GM21619 (cell line): ENCODE measurements at regions not wholly inside any gene's neighbourhood (a gene's known extent, or its start where the extent isn't known, plus 50 kb on each side); places are given as distances from the start of the nearest gene placed in this dataset.
"Not testable (repeated sequence)": the region's sequence is repeated elsewhere in the genome, so short reads cannot be mapped to it uniquely, and the experiment has no call there.

Experiments
- ATAC-seq: cut with Tn5 transposase; IDR thresholded peaks from one replicate; pipeline ENCODE4 v1.9.1; 2021; ENCODE audit not compliant: unreplicated experiment

DNA sequence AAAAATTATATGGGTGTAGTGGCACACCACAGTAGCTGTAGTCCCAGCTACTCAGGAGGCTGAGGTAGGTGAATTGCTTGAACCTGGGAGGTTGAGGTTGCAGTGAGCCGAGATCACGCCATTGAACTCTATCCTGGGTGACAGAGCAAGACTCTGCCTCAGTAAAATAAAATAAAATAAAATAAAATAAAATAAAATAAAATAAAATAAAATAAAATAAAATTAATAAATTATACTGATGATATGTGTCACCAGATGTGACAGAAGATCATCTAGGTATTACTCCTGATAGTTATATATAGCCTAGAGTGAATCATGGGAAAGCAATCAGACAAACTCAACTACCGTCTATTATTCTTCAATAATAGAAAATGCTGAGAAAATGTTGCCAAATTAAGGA, 972.5 kb downstream of the MRPL39 start:
- no peak for ATAC-seq

DNA sequence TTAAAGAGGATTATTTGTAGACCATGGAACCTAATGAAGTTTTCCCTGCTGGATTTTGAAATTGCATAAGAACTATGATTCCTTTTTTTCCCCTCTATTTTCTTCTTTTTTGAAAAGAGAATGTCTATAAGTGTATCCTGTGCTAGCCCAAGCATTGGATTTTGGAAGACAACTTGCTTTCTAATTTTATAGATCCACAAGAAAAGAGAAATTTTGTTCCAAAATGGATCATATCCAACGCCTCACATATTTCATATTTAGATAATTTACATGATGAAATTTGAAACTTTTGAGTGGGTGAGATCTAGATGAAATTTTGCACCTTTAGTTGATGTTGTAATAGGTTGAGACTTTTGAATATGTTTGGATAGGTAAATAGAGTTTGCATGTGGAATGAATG, 978.7 kb downstream of the MRPL39 start:
- ATAC-seq = no peak

DNA sequence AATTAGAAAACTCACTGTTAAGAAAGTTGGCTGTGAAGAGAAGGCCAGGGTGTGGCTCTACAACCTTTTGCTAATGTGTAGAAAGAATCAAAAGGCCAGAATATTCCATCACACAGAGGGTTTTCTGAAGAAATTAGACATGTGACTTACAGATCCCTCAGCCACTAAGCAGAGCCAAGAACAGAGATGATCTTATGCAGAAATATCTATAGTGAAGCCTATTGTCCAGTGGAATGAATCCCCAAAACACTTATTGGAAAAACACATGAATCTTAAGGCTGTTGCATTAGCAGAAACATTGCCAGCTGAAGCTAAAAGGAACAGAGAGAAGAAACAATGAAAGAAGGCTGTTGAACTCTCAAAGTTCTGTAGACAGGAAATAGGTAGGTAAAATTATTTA, 979.2 kb downstream of the MRPL39 start:
- no peak for ATAC-seq

DNA sequence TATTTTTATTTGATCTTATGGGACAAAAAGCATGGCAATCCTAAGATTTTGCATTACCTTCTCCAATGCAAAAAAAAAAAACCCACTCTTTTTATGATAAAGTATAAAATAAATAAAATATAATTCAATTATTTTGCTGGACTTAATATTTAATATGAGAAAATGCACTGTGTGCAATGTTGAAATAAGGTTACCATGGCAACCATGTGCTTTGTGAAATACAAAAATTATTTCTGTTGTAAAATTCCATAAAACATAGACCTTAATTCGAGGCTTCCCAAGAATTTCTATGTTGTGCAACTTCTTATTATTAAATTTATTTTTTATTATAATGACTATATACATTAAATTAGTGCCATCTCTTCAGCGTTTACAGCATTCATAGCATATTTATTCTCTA, 989.5 kb downstream of the MRPL39 start:
- ATAC-seq = no peak

DNA sequence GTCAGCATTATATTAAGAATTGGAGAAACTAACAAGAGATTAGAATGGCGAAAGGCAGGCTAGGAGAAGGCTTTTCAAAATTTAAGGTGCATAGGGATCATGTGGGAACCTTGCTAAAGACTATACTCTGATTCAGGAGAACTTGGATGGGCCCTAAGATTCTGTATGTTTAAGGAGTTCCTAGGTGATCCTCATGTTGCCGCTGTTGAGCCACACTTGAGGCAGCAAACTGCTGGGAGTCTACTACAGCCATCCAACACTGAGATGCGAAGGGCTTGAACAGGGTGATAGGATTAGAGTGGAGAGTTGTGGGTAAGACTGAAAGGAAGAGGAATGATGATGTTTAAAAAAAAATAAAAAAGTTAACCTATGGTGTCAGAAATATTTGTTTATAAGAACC, 1013.2 kb downstream of the MRPL39 start:
- no peak for ATAC-seq

DNA sequence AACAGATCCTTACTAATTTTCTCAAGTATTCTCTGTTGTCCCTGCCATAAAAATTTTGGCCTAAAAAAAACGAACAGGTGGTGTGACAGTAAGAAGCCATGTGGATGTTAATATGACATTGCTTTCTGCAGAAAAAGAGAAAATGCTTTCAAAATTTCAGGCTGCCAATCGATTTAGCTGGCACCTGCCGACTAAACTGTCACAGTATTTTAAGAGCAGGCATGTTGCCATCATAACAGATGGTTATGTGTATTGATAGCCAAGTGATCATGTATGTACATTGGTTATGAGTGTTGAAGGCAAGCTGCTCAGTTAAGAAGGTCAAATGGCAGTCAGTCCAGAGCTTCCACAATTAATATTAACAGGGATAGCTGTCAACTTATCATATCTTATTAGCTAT, 1017.0 kb downstream of the MRPL39 start:
- no peak for ATAC-seq

DNA sequence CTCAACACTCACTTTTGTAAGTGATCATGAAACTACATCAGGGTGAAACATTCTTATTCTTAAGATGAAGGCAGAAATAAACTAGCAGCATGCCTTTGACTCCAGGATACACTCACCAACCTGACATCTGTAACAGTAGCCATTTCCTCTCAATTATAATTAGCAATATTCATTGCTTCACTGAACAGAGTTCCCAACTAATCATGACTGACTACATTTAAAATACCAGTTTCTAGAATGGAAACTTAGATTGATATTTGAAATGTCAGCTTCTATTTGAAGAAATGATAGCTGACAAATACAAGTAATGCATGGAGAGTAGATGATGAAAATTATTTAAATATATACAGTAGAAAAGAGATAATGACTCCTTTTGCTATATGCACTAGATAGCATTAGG, 1023.8 kb downstream of the MRPL39 start:
- no peak for ATAC-seq

DNA sequence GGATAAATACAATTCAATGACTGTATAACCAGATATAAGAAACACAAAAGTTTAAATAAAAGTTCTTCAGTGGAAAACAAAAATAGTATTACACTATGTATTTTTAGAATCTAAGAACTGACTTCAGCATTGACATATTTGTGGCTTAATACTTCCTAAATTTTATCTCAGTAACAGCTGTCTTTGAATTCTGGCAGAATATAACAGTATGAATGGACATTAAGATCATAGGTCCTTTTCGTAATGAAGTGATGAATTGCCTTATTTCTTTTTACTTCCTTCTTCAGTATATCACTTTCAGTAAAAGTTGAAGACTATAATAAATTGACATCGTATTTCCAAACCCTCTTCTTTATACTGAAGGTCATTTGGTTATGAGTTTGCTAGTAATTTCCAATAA, 1030.0 kb downstream of the MRPL39 start:
- no peak for ATAC-seq

DNA sequence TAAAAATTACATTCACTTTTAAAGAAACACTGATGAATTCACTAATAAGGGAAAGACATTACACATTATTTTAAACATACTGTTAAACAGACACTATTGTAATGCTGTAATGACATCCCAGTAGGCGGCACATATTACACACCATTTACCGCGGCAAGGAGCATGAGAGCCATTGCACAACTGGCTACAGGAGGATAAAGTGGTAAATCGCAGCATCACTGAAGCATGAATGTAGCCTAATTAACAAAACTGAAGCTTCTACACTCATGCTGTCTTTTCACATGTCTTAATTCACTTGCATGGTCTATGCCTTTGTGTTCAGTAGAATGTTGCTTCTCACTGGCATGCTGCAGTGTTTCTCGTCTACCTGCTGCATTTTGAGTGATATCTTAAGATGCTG, 1046.0 kb downstream of the MRPL39 start:
- ATAC-seq = no peak

DNA sequence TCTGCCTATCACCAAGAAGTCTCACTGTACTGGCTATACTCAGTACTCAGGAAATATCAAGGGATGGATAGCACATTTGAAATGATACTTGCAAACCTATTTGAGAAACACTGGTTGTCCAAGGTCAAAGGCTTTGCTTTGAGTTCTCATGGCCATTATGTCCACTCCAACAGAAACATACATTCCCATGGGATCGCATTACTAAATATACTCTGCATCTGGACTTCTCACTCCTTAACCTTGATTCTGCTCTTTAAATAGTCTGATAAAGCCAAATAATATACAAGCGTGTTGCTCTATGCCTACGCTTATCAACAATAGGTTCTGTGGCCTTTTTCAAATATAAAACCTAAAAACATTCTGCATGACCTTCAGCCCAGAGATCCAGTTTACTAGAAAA, 1054.8 kb downstream of the MRPL39 start:
- ATAC-seq = no peak

DNA sequence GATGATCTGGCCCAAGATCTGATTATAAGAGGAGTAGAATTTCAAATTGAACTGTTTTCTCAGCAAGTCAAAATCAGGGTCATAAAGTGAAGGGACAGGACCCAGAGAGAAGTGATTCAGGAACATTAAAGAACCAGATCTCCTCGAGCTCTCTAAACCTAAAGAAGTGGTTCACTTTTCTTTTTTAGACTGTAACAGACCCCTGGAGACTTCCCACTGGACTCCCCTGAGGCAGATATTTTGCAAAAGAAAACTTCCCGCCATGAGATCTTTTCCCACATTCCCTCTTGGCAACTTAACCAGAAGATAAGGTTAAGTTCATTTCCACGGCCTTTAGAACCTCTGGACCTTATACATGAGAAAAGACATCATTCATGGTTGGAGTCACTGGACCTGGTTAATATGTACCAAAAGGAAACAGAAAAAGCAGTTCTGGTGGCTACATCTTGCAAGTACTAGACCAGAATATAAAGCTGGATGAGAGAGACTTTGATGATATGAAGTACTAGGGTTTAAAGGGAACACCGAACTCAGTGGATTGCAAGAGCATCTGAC, 1061.4 kb downstream of the MRPL39 start:
- ATAC-seq = no peak

DNA sequence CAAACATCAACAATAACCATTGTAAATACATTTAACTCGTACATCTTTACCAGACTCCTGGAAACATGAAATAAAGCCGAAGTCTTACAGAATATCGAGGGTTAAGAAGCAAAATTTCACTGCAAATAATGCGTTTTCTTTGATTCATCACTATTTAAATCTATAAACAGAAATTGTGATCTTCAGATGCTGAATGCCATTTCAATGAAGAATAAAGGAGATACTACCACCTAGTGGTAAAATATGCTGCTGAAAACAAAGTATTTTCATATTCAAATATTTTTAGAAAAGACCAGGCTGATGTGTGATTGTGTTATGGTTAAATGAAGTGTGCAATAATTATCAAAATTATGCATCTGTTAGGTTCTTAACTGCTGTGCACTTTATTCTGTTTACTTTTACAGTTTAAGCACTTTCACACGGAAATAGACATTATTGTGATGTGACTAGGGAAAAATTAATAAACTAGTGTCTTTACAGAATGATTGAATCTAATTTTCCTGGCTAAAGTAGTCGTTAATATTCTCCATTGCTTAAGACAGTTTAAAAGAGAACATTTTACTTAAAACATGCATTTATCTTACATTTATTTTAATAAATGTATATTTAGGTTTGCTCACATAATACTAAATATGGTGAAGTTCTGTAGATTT, 1093.1 kb downstream of the MRPL39 start:
- no peak for ATAC-seq

DNA sequence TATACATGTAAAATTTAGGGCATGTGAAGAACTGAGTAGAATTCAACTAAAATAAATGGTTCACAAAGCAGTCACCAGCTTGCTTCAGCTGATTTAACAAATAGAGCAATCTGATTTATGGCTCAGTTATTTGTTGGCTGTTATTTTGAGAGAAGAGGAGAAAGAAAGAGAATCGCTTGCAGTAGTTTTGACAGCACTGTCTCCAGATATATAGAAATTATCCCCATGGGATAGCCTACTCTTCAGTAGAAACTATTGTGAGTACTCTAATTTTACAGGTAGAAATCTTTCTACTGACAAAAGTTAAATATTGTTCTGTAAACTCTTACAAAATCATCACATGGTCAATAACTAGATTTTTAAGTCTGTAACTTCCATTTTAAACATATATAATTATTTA, 1098.2 kb downstream of the MRPL39 start:
- ATAC-seq = no peak

DNA sequence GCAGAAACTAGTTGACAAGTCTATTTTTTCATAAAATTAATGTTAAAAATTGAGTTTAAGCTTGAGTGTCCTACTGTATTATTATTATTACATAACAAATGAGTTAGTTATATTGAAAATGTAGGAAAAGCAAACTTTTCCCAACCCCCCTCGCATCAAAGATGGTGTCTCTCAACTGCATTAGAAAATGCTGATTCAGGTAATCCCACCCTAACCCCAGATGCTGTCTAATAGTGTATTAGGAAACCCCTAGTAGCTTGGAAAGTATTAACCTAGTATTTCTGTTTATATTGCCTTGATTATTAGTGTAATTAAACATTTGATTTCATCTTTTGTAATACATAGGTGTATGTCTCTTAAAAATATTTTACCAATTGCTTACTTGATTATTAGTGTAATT, 1120.3 kb downstream of the MRPL39 start:
- no peak for ATAC-seq

DNA sequence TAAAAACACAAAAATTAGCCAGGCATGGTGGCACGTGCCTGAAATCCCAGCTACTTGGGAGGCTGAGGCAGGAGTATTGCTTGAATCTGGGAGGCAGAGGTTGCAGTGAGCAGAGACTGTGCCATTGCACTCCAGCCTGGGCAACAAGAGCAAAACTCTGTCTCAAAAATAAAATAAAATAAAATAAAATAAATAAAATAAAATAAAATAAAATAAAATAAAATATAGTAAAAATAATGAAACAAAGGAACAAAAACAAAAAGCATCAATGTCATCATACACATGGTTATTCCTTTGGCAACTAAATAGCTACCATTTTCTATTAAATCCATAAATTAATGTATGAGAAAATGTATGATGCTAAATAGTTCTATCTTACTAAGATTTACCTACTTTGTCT, 1123.9 kb downstream of the MRPL39 start:
- ATAC-seq = not testable (repeated sequence)

DNA sequence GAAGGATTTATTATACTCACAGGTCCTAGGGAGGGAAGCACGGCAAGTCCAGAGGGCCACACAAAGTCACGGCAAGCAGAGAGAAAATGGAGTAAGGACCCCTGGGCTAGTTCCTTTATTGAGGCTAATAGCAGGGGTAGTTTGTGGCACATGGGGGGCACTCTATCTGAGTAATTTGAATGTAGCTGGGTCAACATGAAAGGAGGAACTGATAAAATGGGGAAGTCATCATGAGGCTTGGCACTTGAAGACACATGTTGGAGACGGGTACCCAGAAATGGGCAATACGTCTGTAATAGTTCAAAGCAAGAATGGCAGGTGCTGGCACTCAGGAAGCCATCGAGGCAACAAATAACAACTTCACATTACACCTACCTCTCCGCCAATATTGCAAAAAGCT, 1136.4 kb downstream of the MRPL39 start:
- ATAC-seq = no peak

DNA sequence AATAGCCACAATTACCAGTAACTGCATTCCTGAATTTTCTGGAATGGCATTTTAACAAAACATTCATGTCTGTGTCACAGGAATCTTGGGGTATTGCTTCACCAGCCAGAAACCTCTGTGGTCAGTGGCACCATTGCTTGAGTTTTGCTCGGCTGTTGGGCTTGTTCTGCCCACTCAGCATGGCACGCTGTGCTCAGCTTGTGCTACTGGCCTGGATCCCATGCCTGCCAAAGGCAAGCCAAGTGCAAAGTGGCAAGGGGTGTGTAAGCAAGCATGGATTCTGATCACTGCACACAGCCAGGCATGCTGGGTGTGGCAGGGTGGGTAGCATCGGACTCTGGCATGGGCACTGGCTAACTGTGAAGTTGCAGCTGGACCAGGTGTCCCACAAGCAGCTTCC, 1150.9 kb downstream of the MRPL39 start:
- no peak for ATAC-seq

DNA sequence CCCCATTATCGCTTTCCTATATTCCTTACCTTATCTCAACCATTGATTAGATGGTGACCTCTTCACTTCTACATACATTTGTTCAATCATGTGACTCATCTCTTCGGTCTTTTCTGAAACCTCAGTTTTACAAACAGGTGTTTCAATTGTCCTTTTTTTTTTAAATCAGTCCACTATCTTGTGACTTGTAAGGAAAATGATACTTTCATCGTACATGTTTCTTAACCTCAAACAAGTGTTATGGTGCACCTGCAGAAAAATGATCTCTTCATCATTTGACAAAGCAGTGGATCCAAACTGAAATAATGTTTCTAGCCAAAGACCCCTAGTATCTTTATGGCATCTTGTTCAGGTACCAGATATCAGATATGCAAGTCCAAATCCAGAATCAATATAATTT, 1157.2 kb downstream of the MRPL39 start:
- ATAC-seq = no peak

DNA sequence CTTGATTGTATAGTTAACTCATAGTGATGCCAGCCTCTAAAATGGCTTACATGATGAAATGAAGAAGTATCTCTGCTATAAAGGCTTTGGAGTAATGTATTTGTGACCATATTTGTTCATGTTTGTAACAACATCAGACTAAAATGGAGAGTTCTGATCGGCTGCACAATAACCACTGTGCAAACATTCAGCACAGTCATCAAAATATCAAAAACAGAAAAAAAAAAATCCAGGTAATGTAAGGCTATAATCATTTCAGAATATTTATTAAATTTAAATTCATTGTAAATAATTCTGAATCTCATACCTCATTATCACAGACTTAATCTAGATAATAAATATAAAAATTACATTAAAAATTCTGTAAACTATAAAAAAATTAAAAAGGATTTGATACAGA, 1161.8 kb downstream of the MRPL39 start:
- ATAC-seq = no peak

DNA sequence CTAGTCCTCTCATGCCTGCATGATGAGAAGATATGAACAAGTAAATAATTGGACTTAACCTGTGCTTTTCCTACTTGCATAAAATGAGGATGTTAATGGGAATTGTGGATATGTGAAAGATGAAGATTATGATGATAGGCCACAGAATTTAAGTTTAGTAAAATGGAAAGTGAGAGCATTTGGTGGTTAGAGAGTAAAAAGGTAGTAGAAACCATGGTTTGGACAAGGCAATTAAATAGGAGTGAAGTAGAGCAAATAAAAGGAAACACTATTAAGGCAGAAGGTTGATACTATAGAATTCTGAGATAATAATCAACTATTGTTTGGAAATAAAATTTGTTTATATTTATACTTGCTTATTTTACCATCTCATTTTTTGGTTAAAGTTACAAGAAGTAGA, 1162.5 kb downstream of the MRPL39 start:
- no peak for ATAC-seq

DNA sequence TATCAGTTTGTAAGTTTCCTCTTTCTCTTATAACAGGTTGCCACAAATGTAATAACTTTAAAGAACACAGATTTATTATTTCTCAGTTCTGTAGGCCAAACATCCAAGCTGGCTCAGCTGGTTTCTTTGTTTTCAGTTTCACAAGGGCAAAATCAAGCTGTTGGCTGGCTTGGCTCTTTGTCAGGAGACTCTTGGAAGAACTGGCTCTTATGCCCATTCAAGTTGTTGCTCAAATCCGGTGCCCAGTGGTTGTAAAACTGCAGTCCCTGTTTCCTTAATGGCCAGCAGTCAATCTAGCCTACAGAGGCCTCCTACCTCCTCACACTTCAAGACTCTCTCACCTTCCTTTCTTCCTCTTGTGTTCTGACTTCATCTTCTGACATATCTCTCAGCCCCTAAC, 1171.0 kb downstream of the MRPL39 start:
- no peak for ATAC-seq

DNA sequence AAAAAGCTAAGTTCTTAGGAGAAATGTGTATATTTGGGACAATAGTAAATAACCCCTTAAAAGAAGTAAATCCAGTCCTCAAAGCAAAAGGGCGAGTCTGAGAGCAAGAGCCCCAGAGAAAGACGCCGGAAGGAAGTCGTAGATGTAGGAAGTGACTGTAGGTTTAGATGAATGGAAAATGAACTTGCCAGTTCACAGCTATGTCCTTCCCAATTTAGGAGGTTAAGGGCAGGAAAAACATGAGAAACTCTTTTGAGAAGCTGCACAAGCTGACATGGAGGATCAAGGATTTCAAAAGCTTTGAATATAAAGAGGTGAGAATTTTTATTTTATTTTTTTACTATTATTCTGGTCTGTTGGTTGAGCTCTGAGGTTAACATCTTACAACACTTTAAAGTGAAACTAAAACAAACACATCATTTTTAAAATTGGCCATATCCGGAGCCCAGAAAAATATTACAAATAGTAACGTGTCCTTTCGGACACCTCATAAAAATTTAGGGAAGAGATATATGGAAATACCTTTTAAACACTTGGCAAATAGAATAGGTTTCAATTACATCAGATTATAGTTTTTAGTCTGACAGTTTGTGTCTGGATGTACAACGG, 1178.6 kb downstream of the MRPL39 start:
- peak; percentile 86 for ATAC-seq

DNA sequence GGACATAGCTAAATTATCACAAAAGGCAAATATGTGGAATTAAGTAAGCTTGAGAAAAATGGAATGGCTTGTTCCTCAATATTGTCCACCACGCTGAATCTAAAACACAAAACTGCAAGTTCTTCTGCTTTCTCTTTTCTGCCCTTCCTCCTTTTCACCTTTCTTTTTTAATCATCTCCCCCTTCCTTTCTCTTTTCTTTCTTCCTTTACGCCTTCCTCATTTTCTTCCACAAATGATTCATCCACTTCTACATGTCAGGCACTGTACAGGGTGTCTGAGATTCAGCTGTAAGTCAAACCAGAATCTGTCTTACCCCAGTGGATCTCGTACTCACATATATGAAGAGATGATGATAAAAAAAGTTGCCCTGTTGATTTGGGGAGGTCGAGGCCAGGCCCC, 1182.5 kb downstream of the MRPL39 start:
- ATAC-seq = no peak
